DMS53 (cell line): ENCODE measurements at regions not wholly inside any gene's neighbourhood (a gene's known extent, or its start where the extent isn't known, plus 50 kb on each side); places are given as distances from the start of the nearest gene placed in this dataset.

Experiments
- DNase-seq: peaks from one replicate; lab custom pipeline; 2025; lab: John Stamatoyannopoulos, UW

- DNase-seq: peak; percentile 43
These were observed 83.1 kb upstream of the RASGRP1 start for GRCh38 chr15:38647683-38648082.

- DNase-seq: no peak
These were observed 83.7 kb upstream of the RASGRP1 start for GRCh38 chr15:38648121-38648843.

- DNase-seq: peak; percentile 3
These were observed 85.8 kb upstream of the RASGRP1 start for GRCh38 chr15:38650384-38650783.

- no peak for DNase-seq
These were observed 86.3 kb upstream of the RASGRP1 start for GRCh38 chr15:38650936-38651327.

GRCh38 chr15:38651328-38652038 lies 86.9 kb upstream of the RASGRP1 start:
- no peak for DNase-seq

- DNase-seq: no peak
These were observed 87.7 kb upstream of the RASGRP1 start for GRCh38 chr15:38652183-38652794.

- no peak for DNase-seq
These were observed 88.4 kb upstream of the RASGRP1 start for GRCh38 chr15:38652998-38653397.

- no peak for DNase-seq
These were observed 93.8 kb upstream of the RASGRP1 start for GRCh38 chr15:38658431-38658830.

GRCh38 chr15:38660738-38661137 lies 96.1 kb upstream of the RASGRP1 start:
- peak; percentile 3 for DNase-seq

- DNase-seq: no peak
These were observed 97.6 kb upstream of the RASGRP1 start for GRCh38 chr15:38662033-38662802.

GRCh38 chr15:38662805-38663204 lies 98.2 kb upstream of the RASGRP1 start:
- no peak for DNase-seq

GRCh38 chr15:38665586-38666305 lies 101.1 kb upstream of the RASGRP1 start:
- DNase-seq: no peak

- no peak for DNase-seq
These were observed 102.4 kb upstream of the RASGRP1 start for GRCh38 chr15:38666865-38667510.

GRCh38 chr15:38667890-38668850 lies 103.6 kb upstream of the RASGRP1 start:
- DNase-seq: no peak

GRCh38 chr15:38668898-38669391 lies 104.3 kb upstream of the RASGRP1 start:
- DNase-seq: no peak

GRCh38 chr15:38670128-38671005 lies 105.8 kb upstream of the RASGRP1 start:
- no peak for DNase-seq

- DNase-seq: no peak
These were observed 106.4 kb upstream of the RASGRP1 start for GRCh38 chr15:38671006-38671387.

GRCh38 chr15:38671675-38672254 lies 107.2 kb upstream of the RASGRP1 start:
- DNase-seq: peak; percentile 2
